Lower leg skin (tissue), 4 donors: ENCODE measurements at regions not wholly inside any gene's neighbourhood (a gene's known extent, or its start where the extent isn't known, plus 50 kb on each side); places are given as distances from the start of the nearest gene placed in this dataset.

ENCODE experiments used
- DNase-seq, 2 donors: peaks; one replicate each; pipeline ENCODE4 v3.0.0-alpha.2; 2019; ENCODE audit warnings: low spot score in 2 of 2
- H3K4me3 ChIP-seq: fragments of 200-600 bp; sonication (generic); 2 replicates; pipeline ENCODE4 v1.5.1; 2017; ENCODE audit warnings: mild to moderate bottlenecking, low read depth; ENCODE audit not compliant: poor library complexity, severe bottlenecking
- CTCF ChIP-seq, 3 donors: fragments of 450-650 bp; IDR thresholded peaks; one replicate each; pipeline ENCODE4 v1.5.1; 2016; ENCODE audit warnings: antibody characterized with exemption in 3 of 3, mild to moderate bottlenecking in 3 of 3, moderate library complexity in 2 of 3
- POLR2A ChIP-seq, 2 donors: fragments of 450-650 bp; IDR thresholded peaks; one replicate each; pipeline ENCODE4 v1.6.1; 2016 to 2017; ENCODE audit warnings: antibody characterized with exemption in 2 of 2, mild to moderate bottlenecking in 1 of 2, moderate library complexity in 1 of 2
- WGBS, 2 donors: methylation state at CpG; one replicate each; pipeline ENCODE4 v1.1.5; 2018; 5-methylcytosine and 5-hydroxymethylcytosine counted together
- intact Hi-C: fragments of 100-400 bp; cut with DNase I; formaldehyde crosslinking; loops from one replicate; pipeline ENCODE4 v1.15.0; 2023; ENCODE audit warnings: low total_unique reads

DNA sequence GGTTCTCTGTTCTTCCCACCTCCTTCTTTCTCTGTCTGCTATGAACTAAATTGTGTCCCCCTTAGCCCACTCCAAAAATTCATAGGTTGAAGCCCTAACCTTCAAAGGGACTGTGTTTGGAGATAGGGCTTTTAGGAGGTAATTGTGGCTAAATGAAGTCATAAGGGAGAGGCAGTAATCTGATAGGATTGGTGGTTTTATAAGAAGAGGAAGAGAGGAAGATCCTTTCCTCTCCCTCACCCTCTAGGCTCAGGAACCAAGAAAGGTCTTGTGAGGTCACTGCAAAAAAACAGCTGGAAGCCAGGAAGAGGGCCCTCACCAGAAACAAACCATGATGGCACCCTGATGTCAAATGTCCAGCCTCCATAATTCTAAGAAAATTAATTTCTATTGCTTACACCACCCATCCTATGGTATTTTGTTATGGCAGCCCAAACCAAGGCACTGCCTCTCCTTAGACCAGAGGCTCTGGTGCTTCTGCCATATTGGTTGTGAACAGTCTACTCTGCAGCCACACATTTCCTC, 135.1 kb upstream of the COL21A1 start:
- no peak for DNase-seq
- no peak overlapping the region for H3K4me3 ChIP-seq
- intact Hi-C loops = no loop called here
- TF ChIP-seq CTCF (IDR thresholded peaks at IDR 0.05) (no peak), POLR2A (IDR thresholded peaks at IDR 0.05) (no peak)

- TF ChIP-seq CTCF (IDR thresholded peaks at IDR 0.05) (no peak), POLR2A (IDR thresholded peaks at IDR 0.05) (no peak)
- H3K4me3 ChIP-seq = no peak overlapping the region
- DNase-seq = no peak
- intact Hi-C loops = no loop called here
- WGBS, 2 donors = 25 to 41% methylated on average over 4 of the region's 4 CpGs
Measured at GRCh38 chr6:56381801-56382251, 134.4 kb upstream of the COL21A1 start.

- TF ChIP-seq CTCF (IDR thresholded peaks at IDR 0.05) = no peak
- TF ChIP-seq POLR2A (IDR thresholded peaks at IDR 0.05) = no peak
- intact Hi-C loops = no loop called here
- no peak for DNase-seq
- WGBS, 2 donors = 56 to 71% methylated on average over 1 of the region's 1 CpG
- H3K4me3 ChIP-seq = no peak overlapping the region
Measured at GRCh38 chr6:56380476-56380875, 133.1 kb upstream of the COL21A1 start.

- TF ChIP-seq POLR2A (IDR thresholded peaks at IDR 0.05) = no peak
- TF ChIP-seq CTCF (IDR thresholded peaks at IDR 0.05) = no peak
- WGBS, 2 donors = 32 to 37% methylated on average over 7 of the region's 7 CpGs
- DNase-seq = no peak
- H3K4me3 ChIP-seq = no peak overlapping the region
- intact Hi-C loops = loop anchor here (10.0 kb wide), 1 partner anchor 216 kb away; no protein-coding TSS in a partner anchor
Measured at GRCh38 chr6:56378966-56379585, 131.7 kb upstream of the COL21A1 start.

- 71 to 73% methylated on average over 4 of the region's 4 CpGs for whole genome bisulfite sequencing, 2 donors
- TF ChIP-seq POLR2A (IDR thresholded peaks at IDR 0.05) = no peak
- TF ChIP-seq CTCF (IDR thresholded peaks at IDR 0.05) = no peak
- no peak for DNase-seq
- no peak overlapping the region for H3K4me3 ChIP-seq
- intact Hi-C loops = loop anchor here (10.0 kb wide), 1 partner anchor 216 kb away; no protein-coding TSS in a partner anchor
Measured at GRCh38 chr6:56378507-56378906, 131.1 kb upstream of the COL21A1 start.

- 100% methylated on average over 2 of the region's 2 CpGs for WGBS, 2 donors
- intact Hi-C loops = loop anchor here (10.0 kb wide), 1 partner anchor 218 kb away; no protein-coding TSS in a partner anchor
- DNase-seq = no peak
- TF ChIP-seq POLR2A (IDR thresholded peaks at IDR 0.05) = no peak
- no peak for TF ChIP-seq CTCF (IDR thresholded peaks at IDR 0.05)
- no peak overlapping the region for H3K4me3 ChIP-seq
Measured at GRCh38 chr6:56377295-56377694, 129.9 kb upstream of the COL21A1 start.
